Prostate gland (tissue), 2 donors: ENCODE measurements at regions not wholly inside any gene's neighbourhood (a gene's known extent, or its start where the extent isn't known, plus 50 kb on each side); places are given as distances from the start of the nearest gene placed in this dataset.

Experiments used
- DNase-seq: peaks from one replicate; pipeline ENCODE4 v3.0.0-alpha.2; 2019; ENCODE audit warnings: low spot score
- H3K27ac ChIP-seq, 2 donors: fragments of 200-600 bp; sonication (generic); 2 replicates each; pipeline ENCODE4 v1.5.1; 2017 to 2019
- H3K27me3 ChIP-seq: fragments of 200-600 bp; sonication (generic); replicated peaks from 2 replicates; pipeline ENCODE4 v1.5.1; 2019; ENCODE audit not compliant: insufficient read depth
- H3K36me3 ChIP-seq, 2 donors: fragments of 200-600 bp; sonication (generic); 1 replicate in 1 of 2; 2 replicates in 1 of 2; pipeline versions ENCODE4 v1.5.1 to v1.8.1; 2017 to 2019
- H3K4me1 ChIP-seq: fragments of 200-600 bp; sonication (generic); replicated peaks from 2 replicates; pipeline ENCODE4 v1.5.1; 2019
- H3K4me3 ChIP-seq, 2 donors: fragments of 200-600 bp; sonication (generic); 2 replicates each; pipeline ENCODE4 v1.5.1; 2017 to 2019
- H3K9me3 ChIP-seq: fragments of 200-600 bp; sonication (generic); 2 replicates; pipeline ENCODE4 v1.5.1; 2017
- CTCF ChIP-seq, 4 experiments: fragments of 200-600 bp in 2 of 4; fragments of 450-650 bp in 2 of 4; sonication (generic) in 2 of 4; IDR thresholded peaks; 1 replicate in 3 of 4; 2 replicates in 1 of 4; pipeline ENCODE4 v1.5.1; 2016 to 2019; ENCODE audit warnings: antibody characterized with exemption in 4 of 4, mild to moderate bottlenecking in 2 of 4, moderate library complexity in 2 of 4
- POLR2A ChIP-seq: fragments of 450-650 bp; IDR thresholded peaks from one replicate; pipeline ENCODE4 v1.6.1; 2016; ENCODE audit warnings: antibody characterized with exemption, mild to moderate bottlenecking
- POLR2AphosphoS5 ChIP-seq: sonication (generic); formaldehyde crosslinking; IDR thresholded peaks from one replicate; pipeline ENCODE4 v1.6.1; 2017; ENCODE audit warnings: antibody characterized with exemption
- WGBS: methylation state at CpG from one replicate; pipeline ENCODE4 v1.1.5; 2018; 5-methylcytosine and 5-hydroxymethylcytosine counted together
- intact Hi-C: fragments of 100-400 bp; cut with DNase I; formaldehyde crosslinking; loops from one replicate; pipeline ENCODE4 v1.14.2; 2022

- Histone ChIP-seq H3K27me3 (no peaks in the 10 kb centered on the region), H3K9me3 (no peaks in the 10 kb centered on the region), H3K27ac (no peak overlapping the region), H3K4me3 (no peak overlapping the region), H3K36me3 (no peaks in the 10 kb centered on the region), H3K4me1 (no peaks in the 10 kb centered on the region)
- no peak for DNase-seq
- intact Hi-C loops = no loop called here
- 91% methylated on average over 6 of the region's 6 CpGs for WGBS
- TF ChIP-seq POLR2A (no peak), POLR2AphosphoS5 (no peak), CTCF (IDR thresholded peaks at IDR 0.05) (no peak)
Measured at GRCh38 chr13:22287343-22287920, 616.6 kb downstream of the FGF9 start.

- intact Hi-C loops = no loop called here
- TF ChIP-seq POLR2A = no peak
- no peak for TF ChIP-seq CTCF (IDR thresholded peaks at IDR 0.05)
- no peak for TF ChIP-seq POLR2AphosphoS5
- no peaks in the 10 kb centered on the region for H3K4me1 ChIP-seq
- H3K27ac ChIP-seq = no peak overlapping the region
- H3K9me3 ChIP-seq = no peaks in the 10 kb centered on the region
- no peak for DNase-seq
- H3K27me3 ChIP-seq = no peaks in the 10 kb centered on the region
- H3K36me3 ChIP-seq = no peaks in the 10 kb centered on the region
- no peak overlapping the region for H3K4me3 ChIP-seq
- 71% methylated on average over 4 of the region's 4 CpGs for WGBS
Measured at GRCh38 chr13:22288496-22288895, 617.6 kb downstream of the FGF9 start.

- Histone ChIP-seq H3K4me3 (no peak overlapping the region), H3K36me3 (no peaks in the 10 kb centered on the region), H3K27ac (no peak overlapping the region), H3K4me1 (no peaks in the 10 kb centered on the region), H3K9me3 (no peaks in the 10 kb centered on the region), H3K27me3 (no peaks in the 10 kb centered on the region)
- intact Hi-C loops = no loop called here
- TF ChIP-seq CTCF (IDR thresholded peaks at IDR 0.05) = no peak
- no peak for TF ChIP-seq POLR2A
- TF ChIP-seq POLR2AphosphoS5 = no peak
- 81% methylated on average over 2 of the region's 2 CpGs for WGBS
- no peak for DNase-seq
Measured at GRCh38 chr13:22289711-22290110, 618.8 kb downstream of the FGF9 start.

GRCh38 chr13:22298530-22298929 is 627.7 kb downstream of the FGF9 start:
- TF ChIP-seq POLR2A (no peak), POLR2AphosphoS5 (no peak), CTCF (IDR thresholded peaks at IDR 0.05) (no peak)
- H3K36me3 ChIP-seq = no peaks in the 10 kb centered on the region
- no peaks in the 10 kb centered on the region for H3K27me3 ChIP-seq
- DNase-seq = no peak
- no peaks in the 10 kb centered on the region for H3K9me3 ChIP-seq
- intact Hi-C loops = no loop called here
- no peaks in the 10 kb centered on the region for H3K4me1 ChIP-seq
- H3K27ac ChIP-seq = no peak overlapping the region
- H3K4me3 ChIP-seq = no peak overlapping the region
- WGBS = 86% methylated on average over 3 of the region's 3 CpGs

GRCh38 chr13:22311734-22312404 is 641.0 kb downstream of the FGF9 start:
- no peak for TF ChIP-seq POLR2AphosphoS5
- no peak for TF ChIP-seq CTCF (IDR thresholded peaks at IDR 0.05)
- no peak for TF ChIP-seq POLR2A
- WGBS = 46% methylated on average over 6 of the region's 6 CpGs
- H3K4me3 ChIP-seq = no peak overlapping the region
- intact Hi-C loops = no loop called here
- H3K27ac ChIP-seq = no peak overlapping the region
- DNase-seq = no peak
- no peaks in the 10 kb centered on the region for H3K4me1 ChIP-seq
- no peaks in the 10 kb centered on the region for H3K9me3 ChIP-seq
- no peaks in the 10 kb centered on the region for H3K27me3 ChIP-seq
- no peaks in the 10 kb centered on the region for H3K36me3 ChIP-seq
